B cell (primary cell): ENCODE measurements at regions not wholly inside any gene's neighbourhood (a gene's known extent, or its start where the extent isn't known, plus 50 kb on each side); places are given as distances from the start of the nearest gene placed in this dataset.

ENCODE experiments used
- ATAC-seq: fragments of 200-7000 bp; cut with Tn5 transposase; one replicate; pipeline ENCODE4 v1.10.0; 2021; ENCODE audit warnings: low read depth, mild to moderate bottlenecking, moderate number of reproducible peaks, moderate library complexity
- CTCF ChIA-PET: fragments of 350-600 bp; sonication (Branson Sonifier 250); formaldehyde crosslinking; loops from one replicate; lab custom pipeline; 2021; ENCODE audit warnings: antibody characterized with exemption, inconsistent platforms; lab: Charles Lee
- POLR2A ChIA-PET: fragments of 350-600 bp; sonication (Branson Sonifier 250); formaldehyde crosslinking; loops from one replicate; lab custom pipeline; 2021; ENCODE audit warnings: antibody characterized with exemption; lab: Charles Lee
- DNase-seq: peaks from one replicate; pipeline ENCODE4 v3.0.0; 2013
- H2AFZ ChIP-seq: 2 replicates; pipeline ENCODE4 v1.6.1; 2012; ENCODE audit warnings: mild to moderate bottlenecking, low read depth, low read length; ENCODE audit not compliant: insufficient read depth, poor library complexity, severe bottlenecking
- H3K27ac ChIP-seq, 2 donors: 1 replicate in 1 of 2; 2 replicates in 1 of 2; pipeline ENCODE4 v1.5.1; 2012 to 2013; ENCODE audit warnings: low read length in 2 of 2, mild to moderate bottlenecking in 2 of 2, moderate library complexity in 1 of 2
- H3K27me3 ChIP-seq, 4 experiments: fragments of 200-600 bp in 1 of 4; sonication (generic) in 1 of 4; replicated peaks in 1 of 4; 1 replicate in 2 of 4; 2 replicates in 2 of 4; pipeline versions ENCODE4 v1.6.1 to v1.7.0; 2013 to 2016; ENCODE audit warnings: low read length in 3 of 4, mild to moderate bottlenecking in 2 of 4, mixed read lengths in 1 of 4, moderate library complexity in 1 of 4; ENCODE audit not compliant: insufficient read depth in 4 of 4, control insufficient read depth in 3 of 4; ENCODE audit errors: control extremely low read depth in 1 of 4
- H3K36me3 ChIP-seq, 2 experiments: replicated peaks in 1 of 2; 1 replicate in 1 of 2; 2 replicates in 1 of 2; pipeline versions ENCODE4 v1.6.1 to v1.7.1; 2013; ENCODE audit warnings: low read length in 1 of 2; ENCODE audit not compliant: insufficient read depth in 2 of 2, control insufficient read depth in 1 of 2; ENCODE audit errors: control extremely low read depth in 1 of 2, extremely low read depth in 1 of 2
- H3K4me1 ChIP-seq, 2 donors: fragments of 200-600 bp in 1 of 2; sonication (generic) in 1 of 2; 1 replicate in 1 of 2; 2 replicates in 1 of 2; pipeline versions ENCODE4 v1.5.1 to v1.6.1; 2013 to 2017; ENCODE audit warnings: low read length in 2 of 2; ENCODE audit not compliant: control insufficient read depth in 2 of 2, insufficient read depth in 2 of 2
- H3K4me2 ChIP-seq: replicated peaks from 2 replicates; pipeline ENCODE3; 2012; ENCODE audit warnings: mild to moderate bottlenecking, low read depth, low read length; ENCODE audit not compliant: poor library complexity, severe bottlenecking
- H3K4me3 ChIP-seq, 5 experiments: fragments of 200-600 bp in 1 of 5; sonication (generic) in 1 of 5; 1 replicate in 3 of 5; 2 replicates in 2 of 5; pipeline versions ENCODE4 v1.5.1 to v1.7.0; 2011 to 2016; ENCODE audit warnings: low read length in 4 of 5, mild to moderate bottlenecking in 4 of 5, low read depth in 2 of 5, control low read depth in 1 of 5, moderate library complexity in 1 of 5; ENCODE audit not compliant: insufficient read depth in 1 of 5; ENCODE audit errors: control extremely low read depth in 1 of 5, extremely low read depth in 1 of 5
- H3K79me2 ChIP-seq: fragments of 200-600 bp; sonication (generic); one replicate; pipeline ENCODE4 v1.6.0; 2016; ENCODE audit warnings: low read length; ENCODE audit not compliant: control insufficient read depth, insufficient read depth
- H3K9ac ChIP-seq: fragments of 200-600 bp; sonication (generic); 2 replicates; pipeline ENCODE4 v1.6.1; 2017; ENCODE audit warnings: mild to moderate bottlenecking, low read length, moderate library complexity
- H3K9me3 ChIP-seq, 3 donors: one replicate each; pipeline versions ENCODE4 v1.6.1 to v1.7.1; 2013; ENCODE audit warnings: low read length in 2 of 3; ENCODE audit not compliant: control insufficient read depth in 2 of 3, insufficient read depth in 1 of 3; ENCODE audit errors: control extremely low read depth in 1 of 3
- H4K20me1 ChIP-seq: 2 replicates; pipeline ENCODE4 v1.6.0; 2012; ENCODE audit warnings: mild to moderate bottlenecking, low read length; ENCODE audit not compliant: insufficient read depth, control insufficient read depth, poor library complexity, severe bottlenecking
- H3K27ac Mint-ChIP-seq: one replicate; pipeline ENCODE4 v1.8.0; 2021; ENCODE audit warnings: mixed read lengths
- H3K27me3 Mint-ChIP-seq: one replicate; pipeline ENCODE4 v1.8.0; 2021; ENCODE audit warnings: mixed read lengths
- H3K4me1 Mint-ChIP-seq: one replicate; pipeline ENCODE4 v1.8.0; 2021; ENCODE audit warnings: mixed read lengths
- H3K4me3 Mint-ChIP-seq: one replicate; pipeline ENCODE4 v1.8.0; 2021; ENCODE audit warnings: mixed read lengths
- H3K9me3 Mint-ChIP-seq: one replicate; pipeline ENCODE4 v1.8.0; 2022; ENCODE audit warnings: mixed read lengths; ENCODE audit not compliant: insufficient read depth
- EZH2 ChIP-seq: IDR thresholded peaks from 2 replicates; pipeline ENCODE4 v1.6.1; 2012; ENCODE audit warnings: borderline replicate concordance, low read depth, mild to moderate bottlenecking, moderate library complexity, low read length; ENCODE audit not compliant: insufficient read depth, poor library complexity, severe bottlenecking
- WGBS: methylation state at CpG from one replicate; pipeline ENCODE4 v1.1.5; 2013; ENCODE audit warnings: missing lambda C conversion rate; ENCODE audit not compliant: insufficient coverage; 5-methylcytosine and 5-hydroxymethylcytosine counted together
- intact Hi-C: fragments of 100-400 bp; cut with micrococcal nuclease; formaldehyde crosslinking; loops from one replicate; pipeline ENCODE4 v1.10.0; 2022
- TF ChIP-seq, protein P1 (sequence below): fragments of 200-600 bp; IDR thresholded peaks from one replicate; pipeline ENCODE4 v1.8.0; 2022; ENCODE audit warnings: antibody characterized with exemption, mild to moderate bottlenecking

DNA sequence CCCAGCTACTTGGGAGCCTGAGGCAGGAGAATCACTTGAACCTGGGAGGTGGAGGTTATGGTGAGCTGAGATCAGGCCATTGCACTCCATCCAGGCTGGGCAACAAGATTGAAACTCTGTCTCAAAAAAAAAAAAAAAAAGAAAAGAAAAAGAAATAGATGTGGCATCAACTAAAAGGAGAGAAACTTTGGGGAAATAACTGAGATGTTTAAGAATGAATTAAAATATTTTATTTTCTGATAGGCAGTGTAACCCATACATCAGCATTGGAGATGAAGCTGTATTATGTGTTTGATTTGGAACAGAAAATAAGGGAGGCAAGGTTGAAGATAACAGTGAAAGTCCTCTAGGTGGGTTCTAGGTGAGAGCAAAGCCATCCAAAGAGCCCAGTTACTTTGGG is 110.7 kb upstream of the HNRNPA3 start:
- intact Hi-C loops, result no loop called here
- POLR2A ChIA-PET, result no interaction called here
- no peak for TF ChIP-seq EZH2
- TF ChIP-seq, protein P1, sequence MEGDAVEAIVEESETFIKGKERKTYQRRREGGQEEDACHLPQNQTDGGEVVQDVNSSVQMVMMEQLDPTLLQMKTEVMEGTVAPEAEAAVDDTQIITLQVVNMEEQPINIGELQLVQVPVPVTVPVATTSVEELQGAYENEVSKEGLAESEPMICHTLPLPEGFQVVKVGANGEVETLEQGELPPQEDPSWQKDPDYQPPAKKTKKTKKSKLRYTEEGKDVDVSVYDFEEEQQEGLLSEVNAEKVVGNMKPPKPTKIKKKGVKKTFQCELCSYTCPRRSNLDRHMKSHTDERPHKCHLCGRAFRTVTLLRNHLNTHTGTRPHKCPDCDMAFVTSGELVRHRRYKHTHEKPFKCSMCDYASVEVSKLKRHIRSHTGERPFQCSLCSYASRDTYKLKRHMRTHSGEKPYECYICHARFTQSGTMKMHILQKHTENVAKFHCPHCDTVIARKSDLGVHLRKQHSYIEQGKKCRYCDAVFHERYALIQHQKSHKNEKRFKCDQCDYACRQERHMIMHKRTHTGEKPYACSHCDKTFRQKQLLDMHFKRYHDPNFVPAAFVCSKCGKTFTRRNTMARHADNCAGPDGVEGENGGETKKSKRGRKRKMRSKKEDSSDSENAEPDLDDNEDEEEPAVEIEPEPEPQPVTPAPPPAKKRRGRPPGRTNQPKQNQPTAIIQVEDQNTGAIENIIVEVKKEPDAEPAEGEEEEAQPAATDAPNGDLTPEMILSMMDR, result no peak
- no peak overlapping the region for H3K9ac ChIP-seq
- H3K9me3 ChIP-seq, result peaks cover 0 to 3% (median 0%) of the 10 kb centered on the region in 3 donors
- CTCF ChIA-PET, result no interaction called here
- no peaks in the 10 kb centered on the region for H4K20me1 ChIP-seq
- Mint-ChIP-seq H3K4me3 (no peak overlapping the region), H3K27ac (no peak overlapping the region), H3K9me3 (no peaks in the 10 kb centered on the region), H3K27me3 (peaks cover 7% of the 10 kb centered on the region), H3K4me1 (no peaks in the 10 kb centered on the region)
- no peaks in the 10 kb centered on the region for H3K4me1 ChIP-seq
- H3K4me2 ChIP-seq, result no peak overlapping the region
- no peak for ATAC-seq
- H3K36me3 ChIP-seq, result no peaks in the 10 kb centered on the region
- DNase-seq, result no peak
- no peak overlapping the region for H3K27ac ChIP-seq
- no peaks in the 10 kb centered on the region for H3K79me2 ChIP-seq
- no peak overlapping the region for H3K4me3 ChIP-seq
- no peak overlapping the region for H2AFZ ChIP-seq
- no peaks in the 10 kb centered on the region for H3K27me3 ChIP-seq

DNA sequence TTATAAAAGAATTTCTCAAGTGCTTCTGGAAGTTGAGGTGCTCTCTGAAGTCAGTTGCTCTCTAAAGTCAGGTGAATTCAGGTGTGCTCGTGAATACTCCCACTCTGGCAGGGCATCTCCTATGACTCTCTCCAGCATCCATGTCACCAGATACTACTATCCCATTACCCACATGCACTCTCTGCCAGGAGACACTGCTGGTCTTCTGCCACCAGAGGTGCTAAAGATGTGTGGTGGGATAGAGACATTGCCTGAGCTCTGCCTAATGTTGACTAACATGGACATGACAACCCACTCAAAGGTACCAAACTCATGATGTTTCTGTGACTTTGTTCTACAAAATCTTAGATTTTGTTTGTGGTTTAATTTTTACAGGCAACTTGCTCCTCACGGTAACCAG is 106.4 kb upstream of the HNRNPA3 start:
- no peaks in the 10 kb centered on the region for H3K79me2 ChIP-seq
- TF ChIP-seq, protein P1, result no peak
- TF ChIP-seq EZH2, result no peak
- H3K36me3 ChIP-seq, result no peaks in the 10 kb centered on the region
- no peak overlapping the region for H3K27ac ChIP-seq
- H3K9me3 ChIP-seq, result peaks cover 0 to 3% (median 0%) of the 10 kb centered on the region in 3 donors
- Mint-ChIP-seq H3K4me1 (no peaks in the 10 kb centered on the region), H3K4me3 (no peak overlapping the region), H3K9me3 (no peaks in the 10 kb centered on the region), H3K27ac (no peak overlapping the region), H3K27me3 (peaks cover 21% of the 10 kb centered on the region)
- H3K4me2 ChIP-seq, result no peak overlapping the region
- H3K4me1 ChIP-seq, result no peaks in the 10 kb centered on the region
- H3K4me3 ChIP-seq, result no peak overlapping the region
- intact Hi-C loops, result no loop called here
- ATAC-seq (no peak), DNase-seq (no peak)
- ChIA-PET POLR2A (no interaction called here), CTCF (no interaction called here)
- no peaks in the 10 kb centered on the region for H4K20me1 ChIP-seq
- no peak overlapping the region for H2AFZ ChIP-seq
- H3K9ac ChIP-seq, result no peak overlapping the region
- WGBS, result 80% methylated on average over 1 of the region's 2 CpGs
- H3K27me3 ChIP-seq, result no peaks in the 10 kb centered on the region
